Transverse colon (tissue), 3 donors: ENCODE measurements at regions not wholly inside any gene's neighbourhood (a gene's known extent, or its start where the extent isn't known, plus 50 kb on each side); places are given as distances from the start of the nearest gene placed in this dataset.

Experiments used
- EP300 ChIP-seq: sonication (generic); formaldehyde crosslinking; IDR thresholded peaks from one replicate; pipeline ENCODE4 v1.6.1; 2017; ENCODE audit warnings: antibody characterized with exemption, low read depth
- TF ChIP-seq, protein P1 (sequence below), 5 experiments: fragments of 200-600 bp in 3 of 5; fragments of 450-650 bp in 2 of 5; sonication (generic) in 3 of 5; IDR thresholded peaks; 1 replicate in 2 of 5; 2 replicates in 3 of 5; pipeline ENCODE4 v1.5.1; 2016 to 2017; ENCODE audit warnings: antibody characterized with exemption in 5 of 5, inconsistent platforms in 3 of 5, mild to moderate bottlenecking in 2 of 5, moderate library complexity in 1 of 5

DNA sequence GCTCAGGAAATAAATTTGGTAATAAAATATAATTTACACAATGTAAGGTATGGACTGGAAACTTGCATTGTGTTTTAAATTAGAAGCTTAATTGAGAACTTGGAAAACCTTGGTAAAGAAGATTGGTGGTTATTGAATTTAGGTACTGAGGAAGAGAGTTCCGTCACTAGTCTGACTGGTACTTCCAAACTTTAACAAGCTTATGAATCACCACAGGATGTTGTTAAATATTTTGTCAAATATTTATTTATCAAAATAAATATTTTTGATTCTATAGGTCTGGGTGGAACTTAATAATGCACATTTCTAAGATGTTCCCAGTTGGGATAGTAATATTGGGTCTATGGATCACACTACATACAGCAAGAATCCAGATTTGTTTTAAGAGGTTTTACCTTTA is 992.2 kb downstream of the ARAP2 start:
- TF ChIP-seq EP300, result no peak
- TF ChIP-seq, protein P1, sequence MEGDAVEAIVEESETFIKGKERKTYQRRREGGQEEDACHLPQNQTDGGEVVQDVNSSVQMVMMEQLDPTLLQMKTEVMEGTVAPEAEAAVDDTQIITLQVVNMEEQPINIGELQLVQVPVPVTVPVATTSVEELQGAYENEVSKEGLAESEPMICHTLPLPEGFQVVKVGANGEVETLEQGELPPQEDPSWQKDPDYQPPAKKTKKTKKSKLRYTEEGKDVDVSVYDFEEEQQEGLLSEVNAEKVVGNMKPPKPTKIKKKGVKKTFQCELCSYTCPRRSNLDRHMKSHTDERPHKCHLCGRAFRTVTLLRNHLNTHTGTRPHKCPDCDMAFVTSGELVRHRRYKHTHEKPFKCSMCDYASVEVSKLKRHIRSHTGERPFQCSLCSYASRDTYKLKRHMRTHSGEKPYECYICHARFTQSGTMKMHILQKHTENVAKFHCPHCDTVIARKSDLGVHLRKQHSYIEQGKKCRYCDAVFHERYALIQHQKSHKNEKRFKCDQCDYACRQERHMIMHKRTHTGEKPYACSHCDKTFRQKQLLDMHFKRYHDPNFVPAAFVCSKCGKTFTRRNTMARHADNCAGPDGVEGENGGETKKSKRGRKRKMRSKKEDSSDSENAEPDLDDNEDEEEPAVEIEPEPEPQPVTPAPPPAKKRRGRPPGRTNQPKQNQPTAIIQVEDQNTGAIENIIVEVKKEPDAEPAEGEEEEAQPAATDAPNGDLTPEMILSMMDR (IDR thresholded peaks at IDR 0.05), result no peak
